Mesodermal cell (in vitro differentiated cells): ENCODE measurements at regions not wholly inside any gene's neighbourhood (a gene's known extent, or its start where the extent isn't known, plus 50 kb on each side); places are given as distances from the start of the nearest gene placed in this dataset.

Experiments used
- H3K27ac ChIP-seq: 2 replicates; pipeline ENCODE4 v1.7.0; 2013; ENCODE audit warnings: mild to moderate bottlenecking, low read depth, low read length, moderate library complexity; ENCODE audit not compliant: severe bottlenecking
- H3K36me3 ChIP-seq: 2 replicates; pipeline ENCODE4 v1.7.1; 2013; ENCODE audit warnings: mild to moderate bottlenecking, low read length, moderate library complexity; ENCODE audit not compliant: control insufficient read depth, insufficient read depth
- H3K4me1 ChIP-seq: one replicate; pipeline ENCODE4 v1.7.1; 2013; ENCODE audit warnings: mild to moderate bottlenecking, low read length; ENCODE audit not compliant: insufficient read depth, control insufficient read depth, poor library complexity, severe bottlenecking
- H3K4me3 ChIP-seq: 2 replicates; pipeline ENCODE4 v1.7.0; 2013; ENCODE audit warnings: low read length, control low read depth, mild to moderate bottlenecking; ENCODE audit not compliant: insufficient read depth, poor library complexity, severe bottlenecking; ENCODE audit errors: extremely low read depth
- H3K9me3 ChIP-seq: 2 replicates; pipeline ENCODE4 v1.7.1; 2013; ENCODE audit warnings: mild to moderate bottlenecking, low read length, moderate library complexity; ENCODE audit not compliant: control insufficient read depth
- WGBS, 2 experiments: methylation state at CpG; one replicate each; pipeline ENCODE4 v1.1.5; 2013; ENCODE audit warnings: missing lambda C conversion rate in 2 of 2; ENCODE audit not compliant: insufficient coverage in 2 of 2; 5-methylcytosine and 5-hydroxymethylcytosine counted together

DNA sequence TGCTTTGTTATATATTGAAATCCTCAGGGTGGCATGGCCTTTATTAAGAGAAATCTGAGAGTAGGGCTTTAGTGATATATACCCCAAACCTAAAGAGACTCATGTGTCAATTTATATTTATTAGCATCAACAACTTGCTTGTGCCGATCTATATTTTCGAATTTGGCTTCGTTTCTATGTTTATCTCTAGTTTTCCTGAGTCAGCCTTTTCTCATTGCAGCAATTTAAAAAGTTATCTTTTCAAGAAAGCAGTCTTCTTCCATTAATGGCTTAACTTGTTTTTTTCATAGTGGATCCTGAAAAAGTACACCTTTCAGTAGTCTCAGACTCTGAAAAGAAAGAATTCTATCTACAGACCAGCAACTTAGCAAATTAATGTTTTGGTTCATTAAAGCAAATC is 99.9 kb upstream of the KCNN2 start:
- H3K36me3 ChIP-seq: no peaks in the 10 kb centered on the region
- WGBS, 2 experiments: 94 to 100% methylated on average over 1 to 3 of the region's 3 CpGs
- no peaks in the 10 kb centered on the region for H3K9me3 ChIP-seq
- H3K4me3 ChIP-seq: no peak overlapping the region
- no peak overlapping the region for H3K27ac ChIP-seq
- H3K4me1 ChIP-seq: peaks cover 6% of the 10 kb centered on the region

DNA sequence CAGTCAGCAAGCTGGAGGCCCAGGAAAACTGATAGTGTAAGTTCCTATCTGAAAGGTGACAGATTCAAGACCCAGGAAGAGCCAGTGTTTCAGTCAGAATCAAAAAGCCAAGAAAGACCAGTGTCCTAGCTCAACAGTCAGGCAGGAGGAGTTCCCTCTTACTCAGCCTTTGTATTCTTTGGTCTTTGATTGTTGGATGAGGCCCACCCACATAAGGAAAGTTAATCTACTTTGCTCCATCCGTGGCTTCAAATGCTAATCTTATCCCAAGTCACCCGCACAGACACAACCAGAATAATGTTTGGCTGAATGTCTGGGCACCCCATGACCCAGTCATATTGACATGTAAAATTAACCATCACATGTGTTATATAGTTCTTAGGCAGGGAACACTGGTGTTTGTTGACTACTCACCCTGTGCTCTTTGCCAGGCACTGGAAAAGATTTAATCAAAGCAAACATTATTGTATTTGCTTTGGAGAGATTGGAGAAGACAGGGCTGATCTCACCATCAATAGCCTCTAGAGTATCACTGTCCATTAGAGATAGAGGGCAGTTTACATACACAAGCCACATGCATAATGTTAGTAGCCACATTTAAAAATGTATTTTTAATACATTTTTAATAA is 96.3 kb upstream of the KCNN2 start:
- Histone ChIP-seq H3K36me3 (no peaks in the 10 kb centered on the region), H3K4me1 (peaks cover 6% of the 10 kb centered on the region), H3K27ac (no peak overlapping the region), H3K4me3 (no peak overlapping the region), H3K9me3 (no peaks in the 10 kb centered on the region)
- WGBS, 2 experiments: 44% methylated on average over 2 of the region's 2 CpGs; no CpG with 5 or more reads in 1 of the 2 experiments

DNA sequence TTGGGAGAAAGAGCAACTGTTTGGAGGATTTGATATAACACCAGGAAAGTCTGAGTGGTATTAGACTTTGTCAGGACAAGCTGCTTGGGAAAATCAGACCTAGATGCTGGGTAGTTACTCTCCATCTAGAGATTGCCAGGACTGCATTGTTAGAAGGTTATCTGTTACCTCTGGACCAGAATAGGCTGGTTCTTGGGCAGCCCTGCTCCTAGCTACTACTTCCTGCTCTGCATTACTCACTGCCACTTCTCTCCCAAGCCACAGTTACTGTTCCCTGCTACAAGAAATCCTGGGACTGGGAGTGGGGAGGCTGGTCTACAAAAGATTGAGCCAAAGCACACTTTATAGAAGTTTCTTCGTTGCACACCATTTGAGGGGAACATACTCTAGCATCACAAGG is 95.5 kb upstream of the KCNN2 start:
- no CpG with 5 or more reads among the region's 1 CpG for WGBS, 2 experiments
- Histone ChIP-seq H3K27ac (peak overlapping the region; percentile 29), H3K9me3 (no peaks in the 10 kb centered on the region), H3K4me1 (peaks cover 6% of the 10 kb centered on the region), H3K4me3 (no peak overlapping the region), H3K36me3 (no peaks in the 10 kb centered on the region)

DNA sequence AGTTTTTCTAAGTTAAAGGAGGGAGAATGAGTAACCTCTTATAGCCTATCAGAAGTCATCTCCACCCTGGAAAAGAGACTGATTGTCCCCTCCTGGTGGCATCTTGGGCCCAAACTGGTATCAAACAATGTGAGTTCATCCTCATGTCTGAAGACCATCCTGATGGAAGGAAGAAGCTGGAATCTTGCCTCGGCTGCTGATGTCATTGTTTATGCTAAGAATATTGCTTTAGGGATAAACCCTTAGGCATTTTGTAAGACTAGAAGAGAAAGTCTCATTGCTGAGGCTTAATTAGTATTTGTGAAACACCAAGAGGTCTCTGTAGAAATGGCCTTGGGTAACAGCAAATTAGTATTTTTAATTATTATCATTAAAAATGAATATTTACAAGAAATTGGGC is 65.7 kb upstream of the KCNN2 start:
- Histone ChIP-seq H3K4me3 (no peak overlapping the region), H3K36me3 (no peaks in the 10 kb centered on the region), H3K27ac (no peak overlapping the region), H3K4me1 (no peaks in the 10 kb centered on the region), H3K9me3 (no peaks in the 10 kb centered on the region)
- WGBS, 2 experiments: 78% methylated on average over 1 of the region's 1 CpG; no CpG with 5 or more reads in 1 of the 2 experiments

DNA sequence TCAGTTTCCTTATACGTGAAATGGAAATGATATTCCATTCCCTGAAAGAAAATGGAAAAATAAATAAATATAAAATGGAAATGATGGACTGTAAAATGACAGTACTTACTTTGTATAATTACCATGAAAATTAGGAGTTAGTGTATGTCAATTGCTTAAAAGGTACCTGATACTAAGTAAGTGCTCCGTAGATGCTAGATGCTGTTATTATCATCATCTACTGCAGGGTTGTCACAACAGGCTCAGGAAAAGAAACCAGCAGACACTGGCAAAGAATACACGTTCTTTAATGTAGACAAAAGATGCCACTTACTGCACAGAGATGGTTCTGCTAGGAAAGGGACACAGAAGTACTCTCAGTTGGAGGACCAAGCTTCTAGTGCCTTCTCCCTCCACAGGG is 64.0 kb upstream of the KCNN2 start:
- WGBS, 2 experiments: 95 to 100% methylated on average over 1 to 2 of the region's 3 CpGs
- no peak overlapping the region for H3K4me3 ChIP-seq
- no peaks in the 10 kb centered on the region for H3K36me3 ChIP-seq
- no peaks in the 10 kb centered on the region for H3K9me3 ChIP-seq
- no peaks in the 10 kb centered on the region for H3K4me1 ChIP-seq
- H3K27ac ChIP-seq: no peak overlapping the region

DNA sequence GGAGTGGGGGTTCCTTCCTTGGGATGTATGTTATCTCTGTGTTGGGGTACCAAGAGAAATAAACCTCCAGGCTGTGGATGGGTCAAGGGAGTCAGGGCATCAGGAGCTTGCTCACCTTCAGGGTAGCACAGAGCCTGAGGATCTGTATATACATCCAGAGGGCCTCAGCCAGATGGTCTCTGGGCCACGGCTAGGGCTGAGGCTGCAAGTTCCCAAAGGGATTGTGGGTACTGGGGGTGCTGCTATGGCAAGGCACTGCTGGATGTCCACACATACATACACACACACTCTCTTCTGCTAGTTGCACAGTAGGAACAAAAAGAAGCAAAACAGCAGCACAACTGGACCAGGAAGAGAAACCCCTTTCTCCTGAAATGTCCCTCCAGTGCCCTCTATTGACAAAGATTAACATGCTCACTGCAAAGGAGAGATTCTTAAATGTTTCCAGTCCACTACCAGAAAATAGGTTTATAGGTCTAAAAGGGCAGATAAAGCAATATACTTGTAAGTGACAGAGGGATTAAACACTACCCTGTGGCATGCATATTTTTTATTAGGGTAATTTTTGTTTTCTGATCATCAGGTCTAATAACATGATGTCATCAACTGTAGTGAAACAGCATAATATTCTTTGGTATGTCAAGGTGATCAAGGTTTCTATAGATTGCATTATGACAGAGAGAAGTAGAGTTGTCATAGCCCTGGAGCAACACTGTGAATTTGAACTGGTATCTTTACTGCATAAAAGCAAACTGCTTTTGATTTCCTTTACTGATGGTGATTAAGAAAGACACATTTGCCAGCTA is 56.3 kb upstream of the KCNN2 start:
- Histone ChIP-seq H3K27ac (no peak overlapping the region), H3K36me3 (no peaks in the 10 kb centered on the region), H3K4me3 (no peak overlapping the region), H3K9me3 (no peaks in the 10 kb centered on the region), H3K4me1 (no peaks in the 10 kb centered on the region)
- WGBS, 2 experiments: no CpG with 5 or more reads among the region's 1 CpG

DNA sequence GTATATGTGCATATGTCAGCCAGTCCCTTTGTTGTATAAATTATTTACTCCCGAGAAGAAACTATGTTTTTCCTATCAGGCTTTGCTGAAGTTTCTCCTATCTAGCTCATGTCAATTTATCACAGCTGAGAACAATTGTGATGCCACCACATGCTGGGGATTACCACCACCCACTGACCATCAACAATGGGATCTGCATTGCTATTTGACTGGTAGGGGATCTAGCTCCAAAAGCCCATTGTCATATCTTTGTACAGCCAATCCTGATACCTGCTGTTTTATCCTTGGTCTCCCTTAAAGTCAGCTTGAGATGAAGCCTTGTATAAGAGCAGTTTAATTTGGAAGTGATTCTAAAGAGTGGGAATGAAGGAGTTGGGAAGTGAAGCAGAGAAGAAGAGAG is 53.9 kb upstream of the KCNN2 start:
- 57% methylated on average over 1 of the region's 1 CpG; no CpG with 5 or more reads in 1 of the 2 experiments for WGBS, 2 experiments
- no peaks in the 10 kb centered on the region for H3K4me1 ChIP-seq

DNA sequence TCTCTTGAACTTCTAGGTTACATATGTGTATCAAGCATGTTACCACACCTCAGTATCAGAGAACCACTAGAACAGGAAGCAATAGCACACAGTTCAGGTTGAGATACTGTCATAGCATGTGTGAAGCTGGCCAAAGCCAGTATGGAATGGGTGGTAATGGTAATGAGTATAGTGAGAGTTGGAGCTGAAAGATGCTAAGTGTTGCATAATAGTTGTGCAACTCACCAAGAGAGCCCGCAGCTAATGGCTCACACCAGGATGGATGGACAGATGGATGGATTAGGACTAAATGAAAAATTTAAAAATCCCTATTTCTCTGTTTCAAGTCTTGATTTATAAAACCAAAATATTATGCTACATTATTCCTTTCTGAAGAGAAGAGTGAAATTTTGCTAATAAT is 53.4 kb upstream of the KCNN2 start:
- no peaks in the 10 kb centered on the region for H3K9me3 ChIP-seq
- no peak overlapping the region for H3K4me3 ChIP-seq
- no CpG with 5 or more reads among the region's 1 CpG for WGBS, 2 experiments
- no peaks in the 10 kb centered on the region for H3K36me3 ChIP-seq
- no peaks in the 10 kb centered on the region for H3K4me1 ChIP-seq
- H3K27ac ChIP-seq: no peak overlapping the region

More for the DNA sequence above, 53.9 kb upstream of the KCNN2 start:
- H3K27ac ChIP-seq: no peak overlapping the region
- no peaks in the 10 kb centered on the region for H3K36me3 ChIP-seq
- no peak overlapping the region for H3K4me3 ChIP-seq
- no peaks in the 10 kb centered on the region for H3K9me3 ChIP-seq

DNA sequence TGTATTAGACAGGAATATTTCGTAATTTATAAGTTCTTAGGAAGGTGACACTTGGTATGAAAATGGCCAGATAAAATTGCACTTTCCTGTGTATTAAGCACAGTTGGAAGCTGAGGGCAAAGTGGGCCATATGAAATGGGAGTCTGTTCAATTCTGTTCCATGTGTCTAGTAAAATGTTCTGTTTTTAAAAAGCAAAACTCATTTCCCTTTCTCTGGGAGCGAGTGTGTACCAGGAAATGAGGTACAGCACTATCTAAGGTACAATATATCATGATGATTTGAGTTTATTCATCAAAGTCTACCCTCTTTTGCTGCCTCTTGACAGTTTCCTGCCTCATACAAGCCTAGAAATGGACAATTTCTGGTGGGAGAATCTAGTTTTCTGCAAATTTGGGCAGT is 51.2 kb upstream of the KCNN2 start:
- Histone ChIP-seq H3K27ac (no peak overlapping the region), H3K4me3 (no peak overlapping the region), H3K4me1 (no peaks in the 10 kb centered on the region), H3K36me3 (no peaks in the 10 kb centered on the region), H3K9me3 (no peaks in the 10 kb centered on the region)
- WGBS, 2 experiments: 100% methylated on average over 1 of the region's 2 CpGs

DNA sequence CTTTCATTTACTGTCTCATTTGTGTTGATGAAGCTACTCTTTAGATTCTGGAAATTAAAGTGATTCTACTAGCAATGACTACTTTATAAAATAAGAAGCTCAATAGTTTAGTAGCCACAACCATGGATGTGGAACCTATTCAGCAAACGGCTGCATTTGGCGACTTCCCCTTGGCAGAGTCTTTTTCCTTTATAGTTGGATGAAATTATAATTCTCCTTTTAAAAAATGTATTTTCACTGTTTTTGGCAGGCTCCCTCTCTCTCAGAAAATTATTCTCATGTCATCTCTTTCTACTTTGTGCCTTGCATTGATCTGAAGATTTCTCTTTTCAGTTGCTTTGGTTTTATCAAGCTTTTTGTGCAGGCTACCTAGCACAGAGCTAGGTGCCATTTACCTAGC is 50.6 kb upstream of the KCNN2 start:
- Histone ChIP-seq H3K4me1 (no peaks in the 10 kb centered on the region), H3K4me3 (no peak overlapping the region), H3K9me3 (no peaks in the 10 kb centered on the region), H3K27ac (no peak overlapping the region), H3K36me3 (no peaks in the 10 kb centered on the region)
- no CpG with 5 or more reads among the region's 2 CpGs for WGBS, 2 experiments

DNA sequence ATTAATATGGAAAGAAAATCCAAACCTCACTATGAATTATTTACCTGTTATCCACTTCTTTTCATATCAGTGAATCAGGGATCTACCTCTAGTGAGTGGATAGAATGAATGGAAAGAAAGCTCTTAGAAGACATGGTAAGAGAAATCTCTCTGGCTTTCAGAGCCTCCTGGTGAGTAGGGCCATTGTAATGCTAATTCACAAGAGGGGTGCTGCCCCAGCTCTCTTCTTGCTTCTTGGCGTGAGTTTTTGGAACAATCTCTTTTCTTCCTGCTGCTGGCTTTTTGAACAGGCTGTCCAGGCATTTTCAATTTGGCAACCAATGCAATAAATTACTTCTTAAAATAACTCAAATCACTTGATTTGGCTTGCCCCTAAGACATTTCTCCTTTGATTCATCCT is 49.9 kb upstream of the KCNN2 start:
- Histone ChIP-seq H3K4me3 (no peak overlapping the region), H3K4me1 (no peaks in the 10 kb centered on the region), H3K9me3 (no peaks in the 10 kb centered on the region), H3K27ac (no peak overlapping the region), H3K36me3 (no peaks in the 10 kb centered on the region)
- WGBS, 2 experiments: 67% methylated on average over 1 of the region's 1 CpG; no CpG with 5 or more reads in 1 of the 2 experiments
